SK-N-SH treated with all-trans-retinoic acid at 6 μM for 48 hours (cell line): ENCODE measurements at regions not wholly inside any gene's neighbourhood (a gene's known extent, or its start where the extent isn't known, plus 50 kb on each side); places are given as distances from the start of the nearest gene placed in this dataset.

Experiments used
- ATAC-seq: fragments of 200-7000 bp; cut with Tn5 transposase; 3 replicates; pipeline ENCODE4 v1.9.1; 2020; ENCODE audit warnings: mild to moderate bottlenecking, moderate library complexity
- ARNTL ChIP-seq: fragments of 450-650 bp; formaldehyde crosslinking; IDR thresholded peaks from 2 replicates; pipeline ENCODE4 v1.5.0; 2020; ENCODE audit warnings: low read depth, mild to moderate bottlenecking, moderate library complexity, borderline replicate concordance
- BACH2 ChIP-seq: fragments of 250-450 bp; sonication (Bioruptor Pico); IDR thresholded peaks from 2 replicates; pipeline ENCODE4 v1.9.0; 2021; ENCODE audit warnings: mild to moderate bottlenecking, borderline replicate concordance
- CREB5 ChIP-seq: fragments of 250-450 bp; sonication (Bioruptor Pico); IDR thresholded peaks from 2 replicates; pipeline ENCODE4 v1.5.1; 2020; ENCODE audit warnings: low read depth, mild to moderate bottlenecking, moderate library complexity
- CSDC2 ChIP-seq: fragments of 250-450 bp; sonication (Bioruptor Pico); IDR thresholded peaks from 2 replicates; pipeline ENCODE4 v1.5.0; 2020; ENCODE audit warnings: mild to moderate bottlenecking, moderate library complexity
- CSRNP3 ChIP-seq: fragments of 250-450 bp; sonication (Bioruptor Pico); IDR thresholded peaks from 2 replicates; pipeline ENCODE4 v1.5.1; 2021; ENCODE audit warnings: mild to moderate bottlenecking, moderate library complexity
- ESRRG ChIP-seq: fragments of 250-450 bp; sonication (Bioruptor Pico); IDR thresholded peaks from 2 replicates; pipeline ENCODE4 v1.6.1; 2021; ENCODE audit warnings: mild to moderate bottlenecking
- GLIS3 ChIP-seq: fragments of 250-450 bp; sonication (Bioruptor Pico); IDR thresholded peaks from 2 replicates; pipeline ENCODE4 v1.5.0; 2020; ENCODE audit warnings: mild to moderate bottlenecking, moderate library complexity
- ISL1 ChIP-seq: fragments of 250-450 bp; sonication (Bioruptor Pico); IDR thresholded peaks from 2 replicates; pipeline ENCODE4 v2.1.2; 2022; ENCODE audit warnings: mild to moderate bottlenecking, moderate library complexity
- OSR1 ChIP-seq: fragments of 250-450 bp; sonication (Bioruptor Pico); IDR thresholded peaks from 2 replicates; pipeline ENCODE4 v1.8.0; 2022; ENCODE audit warnings: moderate library complexity, mild to moderate bottlenecking, inconsistent platforms
- POU6F1 ChIP-seq: fragments of 250-450 bp; sonication (Bioruptor Pico); IDR thresholded peaks from 2 replicates; pipeline ENCODE4 v1.8.0; 2021; ENCODE audit warnings: low read depth, mild to moderate bottlenecking, moderate library complexity, borderline replicate concordance
- PPARA ChIP-seq: fragments of 250-450 bp; sonication (Bioruptor Pico); IDR thresholded peaks from 2 replicates; pipeline ENCODE4 v1.5.0; 2020; ENCODE audit warnings: mild to moderate bottlenecking, borderline replicate concordance
- RARB ChIP-seq: fragments of 250-450 bp; sonication (Bioruptor Pico); IDR thresholded peaks from 2 replicates; pipeline ENCODE4 v1.8.0; 2021; ENCODE audit warnings: mild to moderate bottlenecking, moderate library complexity
- TOX ChIP-seq: fragments of 250-450 bp; sonication (Bioruptor Pico); IDR thresholded peaks from 2 replicates; pipeline ENCODE4 v1.8.0; 2021; ENCODE audit warnings: mild to moderate bottlenecking, moderate library complexity, borderline replicate concordance
- TSHZ2 ChIP-seq: fragments of 250-450 bp; sonication (Bioruptor Pico); IDR thresholded peaks from 2 replicates; pipeline ENCODE4 v1.5.0; 2020; ENCODE audit warnings: mild to moderate bottlenecking, moderate library complexity
- ZC3H10 ChIP-seq: fragments of 250-450 bp; sonication (Bioruptor Pico); IDR thresholded peaks from 2 replicates; pipeline ENCODE4 v1.5.1; 2021; ENCODE audit warnings: mild to moderate bottlenecking, moderate library complexity
- ZFP3 ChIP-seq: fragments of 250-450 bp; sonication (Bioruptor Pico); IDR thresholded peaks from 2 replicates; pipeline ENCODE4 v1.5.0; 2020; ENCODE audit warnings: mild to moderate bottlenecking, moderate library complexity
- ZFP30 ChIP-seq: fragments of 450-650 bp; formaldehyde crosslinking; IDR thresholded peaks from 2 replicates; pipeline ENCODE4 v1.5.0; 2022; ENCODE audit warnings: mild to moderate bottlenecking, moderate library complexity
- ZNF565 ChIP-seq: fragments of 450-650 bp; formaldehyde crosslinking; conservative IDR thresholded peaks from 2 replicates; pipeline ENCODE4 v1.5.0; 2020; ENCODE audit warnings: low read depth, mild to moderate bottlenecking, moderate library complexity
- ZNF70 ChIP-seq: fragments of 450-650 bp; formaldehyde crosslinking; IDR thresholded peaks from 2 replicates; pipeline ENCODE4 v1.5.0; 2020; ENCODE audit warnings: mild to moderate bottlenecking, moderate library complexity
- ZNF8 ChIP-seq: fragments of 450-650 bp; formaldehyde crosslinking; IDR thresholded peaks from 2 replicates; pipeline ENCODE4 v1.5.0; 2020; ENCODE audit warnings: mild to moderate bottlenecking, moderate library complexity

GRCh38 chr14:87013583-87013982, 979.4 kb downstream of the GALC start:
- TF ChIP-seq ISL1 (CRISPR knock-in tag) (no peak), ZNF565 (CRISPR knock-in tag) (no peak), PPARA (no peak), CREB5 (CRISPR knock-in tag) (no peak), ZFP30 (CRISPR knock-in tag) (no peak), BACH2 (CRISPR knock-in tag) (no peak), ESRRG (no peak), RARB (CRISPR knock-in tag) (no peak), ZFP3 (CRISPR knock-in tag) (no peak), TOX (no peak), OSR1 (CRISPR knock-in tag) (no peak)
- ATAC-seq: no peak

GRCh38 chr14:87008965-87009364, 984.0 kb downstream of the GALC start:
- no peak for ATAC-seq
- TF ChIP-seq CSDC2 (CRISPR knock-in tag) (no peak), POU6F1 (no peak), ZNF70 (CRISPR knock-in tag) (no peak), TOX (no peak), ISL1 (CRISPR knock-in tag) (no peak), TSHZ2 (CRISPR knock-in tag) (no peak), BACH2 (CRISPR knock-in tag) (no peak), ZFP30 (CRISPR knock-in tag) (no peak), GLIS3 (no peak), ZNF565 (CRISPR knock-in tag) (no peak), ZC3H10 (CRISPR knock-in tag) (no peak), CREB5 (CRISPR knock-in tag) (no peak), ZFP3 (CRISPR knock-in tag) (no peak), ARNTL (CRISPR knock-in tag) (no peak), CSRNP3 (no peak), PPARA (no peak), RARB (CRISPR knock-in tag) (no peak)

- TF ChIP-seq ZFP30 (CRISPR knock-in tag): no peak
- ATAC-seq: no peak
These were observed 987.7 kb downstream of the GALC start for GRCh38 chr14:87005280-87005679.

GRCh38 chr14:87002776-87003175, 990.2 kb downstream of the GALC start:
- TF ChIP-seq ZNF8 (CRISPR knock-in tag) (no peak), ZFP30 (CRISPR knock-in tag) (no peak)
- no peak for ATAC-seq
